ENCODE measurements at regions not wholly inside any gene's neighbourhood (a gene's known extent, or its start where the extent isn't known, plus 50 kb on each side); places are given as distances from the start of the nearest gene placed in this dataset.

DNA sequence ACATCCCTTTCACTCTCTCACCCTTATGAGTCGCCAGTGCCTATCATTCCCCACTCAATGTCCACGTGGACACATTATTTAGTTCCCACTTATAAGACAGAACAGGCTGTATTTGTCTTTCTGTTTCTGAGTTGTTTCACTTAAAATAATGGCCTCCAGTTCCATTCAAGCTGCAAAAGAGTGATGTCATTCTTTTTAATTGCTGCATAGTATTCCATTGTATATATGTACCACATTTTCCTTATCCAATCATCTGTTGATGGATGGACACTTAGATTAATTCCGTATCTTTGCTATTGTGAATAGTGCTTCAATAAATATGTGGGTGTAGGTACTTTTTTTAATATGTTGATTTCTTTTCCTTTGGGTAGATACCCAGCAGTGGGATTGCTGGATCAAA lies 79.1 kb downstream of the ZNF365 start:
- DNase-seq, result no peak

DNA sequence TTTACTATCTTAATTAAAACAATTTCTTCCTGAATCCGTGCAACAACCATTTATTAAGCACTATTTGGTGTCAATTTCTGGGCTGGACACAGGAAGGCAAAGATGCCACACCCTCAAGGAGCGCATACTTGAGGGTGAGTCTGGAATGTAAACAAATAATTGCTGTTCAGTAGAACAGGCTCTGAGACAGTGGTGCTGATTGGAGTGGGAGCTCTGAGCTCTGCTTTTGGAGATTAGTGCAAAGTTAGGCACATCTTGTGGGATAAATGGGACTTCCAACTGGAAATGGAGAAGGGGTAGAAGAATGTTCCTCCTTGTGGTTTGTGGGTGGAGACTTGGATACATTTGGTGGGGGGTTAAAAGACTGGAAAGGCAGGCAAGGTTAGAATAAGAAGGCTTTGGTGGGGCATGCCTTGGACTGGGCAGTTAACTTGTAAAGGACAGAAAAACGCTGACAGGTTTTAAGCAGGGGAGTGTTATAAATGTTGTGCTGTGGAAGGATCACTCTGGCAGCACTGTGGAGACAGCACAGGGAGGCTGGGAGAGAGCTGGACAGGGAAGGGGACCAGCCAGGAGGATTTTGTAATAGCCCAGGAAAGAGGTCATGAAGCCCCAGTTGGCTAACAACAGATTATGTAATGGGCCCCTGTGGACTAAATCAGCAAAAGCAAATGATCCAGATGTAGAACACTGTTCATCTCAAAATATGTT lies 80.7 kb downstream of the ZNF365 start:
- DNase-seq, result no peak

GRCh38 chr10:62456611-62457101 lies 82.5 kb downstream of the ZNF365 start:
- no peak for DNase-seq

GRCh38 chr10:62457196-62457595 lies 83.0 kb downstream of the ZNF365 start:
- DNase-seq, result no peak

DNA sequence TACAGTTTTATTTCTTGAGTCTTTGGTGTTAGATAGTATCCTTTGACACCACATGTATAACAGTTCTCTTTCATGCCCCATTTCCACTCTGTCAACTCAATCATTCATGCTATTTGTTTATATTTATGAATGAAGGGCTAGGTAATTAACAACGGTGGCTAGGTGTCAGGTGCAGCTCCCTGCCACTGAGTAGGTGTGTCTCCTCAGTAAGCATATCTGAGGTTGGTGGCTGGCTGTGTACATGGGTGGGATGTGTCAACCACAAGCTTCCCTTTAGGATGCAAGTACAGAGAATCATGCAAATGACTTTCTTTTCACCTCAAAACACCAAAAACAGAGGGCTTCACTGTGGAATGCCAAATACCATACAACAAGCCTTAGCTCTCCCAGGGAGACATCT lies 83.4 kb downstream of the ZNF365 start:
- DNase-seq, result no peak

- no peak for DNase-seq
Observed at GRCh38 chr10:62459072-62459471, 84.9 kb downstream of the ZNF365 start.

DNA sequence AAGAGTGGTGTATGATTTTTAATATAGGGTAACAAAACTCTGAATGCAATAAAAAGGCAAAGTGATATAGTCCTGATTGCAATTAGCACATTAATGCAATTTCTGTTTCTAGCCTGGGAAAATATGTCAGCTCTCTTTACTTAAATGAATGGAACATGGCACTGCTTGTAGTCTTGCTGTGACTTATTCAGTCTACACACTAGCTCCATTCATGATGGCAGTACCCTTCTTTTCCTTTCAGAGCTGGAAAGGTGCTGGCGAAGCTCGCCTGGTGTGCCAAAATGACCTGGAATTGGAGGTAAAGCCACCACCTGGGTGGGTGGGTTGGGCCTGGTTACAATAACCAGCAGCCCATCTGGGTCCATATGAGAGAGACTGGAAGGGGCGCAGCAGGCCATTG lies 85.3 kb downstream of the ZNF365 start:
- DNase-seq, result no peak

DNA sequence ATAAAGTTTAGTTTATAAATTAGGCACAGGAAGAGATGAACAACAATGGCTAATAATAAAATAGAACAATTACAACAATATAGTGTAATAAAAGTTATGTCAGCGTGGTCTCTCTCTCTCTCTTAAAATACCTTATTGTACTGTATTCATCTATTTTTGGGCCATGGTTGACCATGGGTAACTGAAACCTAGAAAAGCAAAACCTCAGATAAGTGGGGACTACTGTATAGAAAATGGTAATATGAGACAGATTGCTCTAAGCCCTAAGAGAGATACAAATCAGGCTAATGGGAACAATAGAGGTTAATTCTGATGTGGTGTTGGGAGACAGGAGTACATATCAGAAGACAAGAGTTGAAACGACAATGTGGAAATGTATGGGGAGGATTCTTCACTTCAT lies 86.2 kb downstream of the ZNF365 start:
- no peak for DNase-seq

DNA sequence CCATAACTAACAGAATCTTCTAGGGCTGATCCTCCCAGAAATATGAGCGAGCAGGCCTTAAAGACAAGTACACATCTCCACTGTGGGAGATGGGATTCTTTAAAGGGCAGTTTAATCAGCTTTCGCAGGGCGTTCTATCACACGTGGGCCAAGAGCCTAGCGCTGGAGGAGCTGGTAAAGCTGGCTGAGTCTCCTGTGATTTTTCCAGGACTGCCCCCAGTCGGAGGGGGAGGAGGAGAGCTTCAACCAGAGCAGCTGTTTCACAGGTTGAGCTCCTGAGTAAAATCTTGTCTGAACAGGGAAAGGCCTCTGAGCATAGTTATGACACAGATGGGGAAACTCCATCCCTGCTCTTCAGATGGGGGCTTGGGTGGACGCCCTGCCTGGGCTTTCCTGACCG lies 87.0 kb downstream of the ZNF365 start:
- DNase-seq, result no peak

- no peak for DNase-seq
Observed at GRCh38 chr10:62462461-62462860, 88.3 kb downstream of the ZNF365 start.

GRCh38 chr10:62463364-62463763 lies 89.2 kb downstream of the ZNF365 start:
- no peak for DNase-seq

- DNase-seq, result no peak
Observed at GRCh38 chr10:62464308-62464707, 90.1 kb downstream of the ZNF365 start.

- no peak for DNase-seq
Observed at GRCh38 chr10:62466590-62466989, 92.4 kb downstream of the ZNF365 start.

DNA sequence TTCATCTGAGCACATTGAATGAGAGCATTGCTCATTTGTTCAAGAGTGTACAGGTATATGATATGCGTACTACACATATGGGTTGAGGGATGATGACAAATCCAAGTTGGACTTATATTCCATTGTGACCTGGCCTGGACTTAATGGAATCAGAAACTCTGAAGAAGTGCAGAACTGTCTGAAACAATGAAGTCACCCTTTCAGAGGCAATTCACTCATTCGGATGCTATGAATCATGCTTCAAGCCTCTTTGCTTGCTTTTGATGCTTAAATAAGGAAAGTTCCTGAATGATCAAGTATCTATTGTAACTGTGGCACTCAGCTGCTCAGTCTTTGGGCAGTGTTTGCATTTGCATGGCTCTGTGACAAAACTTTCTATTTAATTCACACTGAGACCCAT lies 93.4 kb downstream of the ZNF365 start:
- no peak for DNase-seq

GRCh38 chr10:62471711-62472110 lies 97.5 kb downstream of the ZNF365 start:
- no peak for DNase-seq

GRCh38 chr10:62473241-62473640 lies 99.1 kb downstream of the ZNF365 start:
- DNase-seq, result no peak

DNA sequence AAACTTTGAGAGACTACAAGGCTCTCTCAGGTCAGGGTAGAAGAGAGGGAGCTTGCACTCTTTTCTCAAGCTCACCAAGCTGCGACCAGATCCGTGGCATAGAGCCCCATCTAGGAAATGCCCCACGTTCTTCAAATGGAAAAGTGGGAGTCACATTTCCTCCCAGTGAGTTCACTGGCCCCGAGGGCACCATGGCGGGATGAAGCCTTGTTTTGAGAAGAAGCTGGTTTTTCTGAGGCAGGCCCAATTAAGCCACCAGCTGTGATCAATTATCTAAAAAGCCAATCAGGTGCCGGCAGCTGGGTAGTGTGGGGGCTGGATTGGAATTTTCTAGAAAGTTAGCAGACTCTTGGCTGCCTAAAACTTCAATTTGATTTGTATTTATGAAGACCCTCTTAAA lies 101.4 kb downstream of the ZNF365 start:
- no peak for DNase-seq

DNA sequence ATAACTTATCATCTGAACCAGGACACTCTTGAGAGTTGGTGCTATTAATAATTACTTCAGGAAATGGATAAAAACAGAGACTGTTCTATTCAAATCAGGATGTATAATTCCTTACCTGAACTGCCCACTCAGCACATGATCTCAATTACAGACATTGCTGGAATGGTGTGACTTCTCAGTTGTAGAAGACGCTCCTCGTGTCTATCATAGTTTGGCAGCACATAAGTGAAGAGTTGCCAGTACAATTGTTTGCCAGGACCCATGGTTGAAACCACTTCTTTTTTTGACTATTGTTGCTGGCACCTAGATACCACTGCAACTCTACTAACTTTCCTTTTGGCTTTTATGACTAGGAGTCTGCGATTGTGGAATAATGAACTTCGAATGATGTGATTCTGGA lies 105.4 kb downstream of the ZNF365 start:
- DNase-seq, result no peak

DNA sequence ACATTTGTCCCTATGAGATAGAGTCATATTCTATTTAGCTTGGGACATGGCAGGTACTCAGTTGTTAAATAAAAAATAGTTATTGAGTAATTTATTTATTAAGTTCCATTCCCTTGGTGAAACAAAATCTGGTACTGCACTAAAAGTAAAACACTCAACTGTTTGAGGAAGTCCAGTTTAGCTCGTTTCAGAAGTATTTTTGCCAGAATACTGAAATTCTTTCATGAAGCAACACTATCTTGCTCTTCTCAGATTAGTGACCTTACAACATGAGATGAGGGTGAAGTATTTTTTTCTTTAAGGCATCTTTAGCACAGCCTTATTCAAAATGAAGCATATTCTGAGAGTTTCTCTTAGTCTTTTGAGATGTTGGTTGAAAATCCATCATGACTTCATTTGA lies 106.0 kb downstream of the ZNF365 start:
- no peak for DNase-seq

GRCh38 chr10:62482581-62482980 lies 108.4 kb downstream of the ZNF365 start:
- no peak for DNase-seq

DNA sequence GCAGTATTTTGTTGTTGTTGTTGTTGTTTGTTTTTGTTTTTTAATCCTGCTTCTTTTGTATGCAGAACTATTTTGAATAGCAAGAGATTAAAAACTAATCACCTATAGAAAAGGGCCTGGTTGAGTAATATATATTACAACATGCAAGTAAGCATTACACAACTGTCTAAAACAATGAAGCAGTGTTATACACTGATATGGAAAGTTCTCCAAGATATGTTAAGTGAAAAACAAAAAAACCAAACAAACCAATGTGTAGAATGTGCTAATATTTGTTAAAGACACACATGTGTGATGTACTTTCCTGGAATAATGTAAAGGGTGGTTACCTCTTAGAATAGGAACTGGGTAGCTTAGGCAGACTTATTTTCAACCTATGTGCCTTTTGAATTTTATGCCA lies 117.4 kb downstream of the ZNF365 start:
- DNase-seq, result no peak

GRCh38 chr10:62492012-62492869 lies 118.1 kb downstream of the ZNF365 start:
- no peak for DNase-seq

- DNase-seq, result no peak
Observed at GRCh38 chr10:62492870-62493180, 118.7 kb downstream of the ZNF365 start.

DNA sequence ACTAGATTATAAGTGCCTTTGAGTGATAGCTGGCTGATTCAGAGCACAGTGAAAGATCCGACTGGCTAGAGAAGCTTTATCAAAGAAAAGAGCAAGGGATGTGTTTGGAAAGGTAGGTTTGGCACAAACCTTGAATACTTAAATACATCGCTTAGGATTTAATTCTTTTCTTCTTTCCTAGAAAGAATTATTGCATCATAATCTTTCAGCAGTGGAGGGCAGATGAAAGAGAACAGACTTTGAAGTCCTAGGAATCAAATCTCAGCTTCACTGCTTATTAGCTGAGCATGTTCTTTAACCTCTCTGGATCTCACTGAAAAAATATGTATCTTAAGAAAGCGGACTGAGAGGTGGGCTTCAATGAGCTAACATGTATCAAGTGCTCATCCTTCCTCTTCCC lies 122.8 kb downstream of the ZNF365 start:
- DNase-seq, result no peak

DNA sequence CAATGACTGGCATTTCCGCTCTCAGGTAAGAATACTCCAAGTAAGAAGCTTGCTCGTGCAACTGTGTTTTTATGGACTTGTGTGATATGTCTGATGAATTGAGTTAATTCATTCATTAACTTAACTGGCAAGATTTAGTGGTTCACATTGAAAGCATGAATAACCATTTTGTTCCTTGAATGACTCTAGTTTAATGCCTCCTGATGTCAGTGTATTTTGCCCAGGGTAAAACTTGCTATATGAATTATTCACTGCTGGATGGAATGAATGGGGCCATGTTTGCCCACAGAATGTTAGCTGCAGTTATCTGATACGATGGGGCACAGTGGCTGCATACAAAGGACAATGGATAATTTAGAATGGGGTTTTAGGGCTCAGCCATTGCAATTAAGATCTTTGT lies 124.1 kb downstream of the ZNF365 start:
- DNase-seq, result no peak

Measured in NCI-H1105 (cell line).